ENCODE measurements at regions not wholly inside any gene's neighbourhood (a gene's known extent, or its start where the extent isn't known, plus 50 kb on each side); places are given as distances from the start of the nearest gene placed in this dataset.

- WGBS, 2 donors: 61 to 71% methylated on average over 8 of the region's 8 CpGs
Observed at GRCh38 chr18:67717800-67718199, 201.3 kb upstream of the DSEL start.

GRCh38 chr18:67715567-67715966 lies 199.0 kb upstream of the DSEL start:
- 41 to 86% methylated on average over 2 of the region's 2 CpGs for WGBS, 2 donors

More at GRCh38 chr18:67717800-67718199, 201.3 kb upstream of the DSEL start:
- DNase-seq: no peak
- peak; percentile 41 for ATAC-seq (ENCODE audit: insufficient read depth, low FRiP score)
- Histone ChIP-seq H3K9me3 (ENCODE audit: control insufficient read depth in 4 of 4, insufficient read depth in 3 of 4, low read length in 3 of 4) (no peaks in the 10 kb centered on the region), H3K27ac (ENCODE audit: low read depth in 1 of 2, low read length in 1 of 2) (no peak overlapping the region), H3K36me3 (ENCODE audit: control insufficient read depth in 4 of 4, insufficient read depth in 4 of 4, low read length in 4 of 4) (no peaks in the 10 kb centered on the region), H3K4me3 (no peak overlapping the region), H3K9ac (ENCODE audit: insufficient read depth in 1 of 2, low read length in 2 of 2) (no peak overlapping the region), H3K27me3 (ENCODE audit: control insufficient read depth in 3 of 3, insufficient read depth in 3 of 3, low read length in 2 of 3) (no peaks in the 10 kb centered on the region), H3K4me1 (ENCODE audit: control insufficient read depth in 5 of 5, insufficient read depth in 5 of 5, low read length in 5 of 5) (no peaks in the 10 kb centered on the region)
- no peak for TF ChIP-seq CTCF (IDR thresholded peaks at IDR 0.05; ENCODE audit: control extremely low read depth, extremely low read depth)

GRCh38 chr18:67710639-67711038 lies 194.1 kb upstream of the DSEL start:
- H3K9ac ChIP-seq (ENCODE audit: insufficient read depth in 1 of 2, low read length in 2 of 2): no peak overlapping the region
- WGBS, 2 donors: 62 to 73% methylated on average over 2 of the region's 2 CpGs

More at GRCh38 chr18:67715567-67715966, 199.0 kb upstream of the DSEL start:
- H3K9ac ChIP-seq (ENCODE audit: insufficient read depth in 1 of 2, low read length in 2 of 2): no peak overlapping the region
- no peak for TF ChIP-seq CTCF (IDR thresholded peaks at IDR 0.05; ENCODE audit: control extremely low read depth, extremely low read depth)
- H3K4me3 ChIP-seq: no peak overlapping the region
- H3K4me1 ChIP-seq (ENCODE audit: control insufficient read depth in 5 of 5, insufficient read depth in 5 of 5, low read length in 5 of 5): no peaks in the 10 kb centered on the region
- no peaks in the 10 kb centered on the region for H3K9me3 ChIP-seq (ENCODE audit: control insufficient read depth in 4 of 4, insufficient read depth in 3 of 4, low read length in 3 of 4)
- DNase-seq: no peak
- H3K27ac ChIP-seq (ENCODE audit: low read depth in 1 of 2, low read length in 1 of 2): no peak overlapping the region
- no peak for ATAC-seq (ENCODE audit: insufficient read depth, low FRiP score)
- no peaks in the 10 kb centered on the region for H3K36me3 ChIP-seq (ENCODE audit: control insufficient read depth in 4 of 4, insufficient read depth in 4 of 4, low read length in 4 of 4)
- no peaks in the 10 kb centered on the region for H3K27me3 ChIP-seq (ENCODE audit: control insufficient read depth in 3 of 3, insufficient read depth in 3 of 3, low read length in 2 of 3)

More at GRCh38 chr18:67710639-67711038, 194.1 kb upstream of the DSEL start:
- Histone ChIP-seq H3K9me3 (ENCODE audit: control insufficient read depth in 4 of 4, insufficient read depth in 3 of 4, low read length in 3 of 4) (no peaks in the 10 kb centered on the region), H3K27ac (ENCODE audit: low read depth in 1 of 2, low read length in 1 of 2) (no peak overlapping the region), H3K27me3 (ENCODE audit: control insufficient read depth in 3 of 3, insufficient read depth in 3 of 3, low read length in 2 of 3) (no peaks in the 10 kb centered on the region), H3K4me3 (no peak overlapping the region), H3K36me3 (ENCODE audit: control insufficient read depth in 4 of 4, insufficient read depth in 4 of 4, low read length in 4 of 4) (no peaks in the 10 kb centered on the region), H3K4me1 (ENCODE audit: control insufficient read depth in 5 of 5, insufficient read depth in 5 of 5, low read length in 5 of 5) (no peaks in the 10 kb centered on the region)
- ATAC-seq (ENCODE audit: insufficient read depth, low FRiP score) (no peak), DNase-seq (no peak)
- TF ChIP-seq CTCF (IDR thresholded peaks at IDR 0.05; ENCODE audit: control extremely low read depth, extremely low read depth): no peak

Measured in lung (tissue), 11 donors.